B cell (primary cell): ENCODE measurements at regions not wholly inside any gene's neighbourhood (a gene's known extent, or its start where the extent isn't known, plus 50 kb on each side); places are given as distances from the start of the nearest gene placed in this dataset.

ENCODE experiments used
- EZH2 ChIP-seq: IDR thresholded peaks from 2 replicates; pipeline ENCODE4 v1.6.1; 2012; ENCODE audit warnings: borderline replicate concordance, low read depth, mild to moderate bottlenecking, moderate library complexity, low read length; ENCODE audit not compliant: insufficient read depth, poor library complexity, severe bottlenecking
- TF ChIP-seq, protein P1 (sequence below): fragments of 200-600 bp; IDR thresholded peaks from one replicate; pipeline ENCODE4 v1.8.0; 2022; ENCODE audit warnings: antibody characterized with exemption, mild to moderate bottlenecking

DNA sequence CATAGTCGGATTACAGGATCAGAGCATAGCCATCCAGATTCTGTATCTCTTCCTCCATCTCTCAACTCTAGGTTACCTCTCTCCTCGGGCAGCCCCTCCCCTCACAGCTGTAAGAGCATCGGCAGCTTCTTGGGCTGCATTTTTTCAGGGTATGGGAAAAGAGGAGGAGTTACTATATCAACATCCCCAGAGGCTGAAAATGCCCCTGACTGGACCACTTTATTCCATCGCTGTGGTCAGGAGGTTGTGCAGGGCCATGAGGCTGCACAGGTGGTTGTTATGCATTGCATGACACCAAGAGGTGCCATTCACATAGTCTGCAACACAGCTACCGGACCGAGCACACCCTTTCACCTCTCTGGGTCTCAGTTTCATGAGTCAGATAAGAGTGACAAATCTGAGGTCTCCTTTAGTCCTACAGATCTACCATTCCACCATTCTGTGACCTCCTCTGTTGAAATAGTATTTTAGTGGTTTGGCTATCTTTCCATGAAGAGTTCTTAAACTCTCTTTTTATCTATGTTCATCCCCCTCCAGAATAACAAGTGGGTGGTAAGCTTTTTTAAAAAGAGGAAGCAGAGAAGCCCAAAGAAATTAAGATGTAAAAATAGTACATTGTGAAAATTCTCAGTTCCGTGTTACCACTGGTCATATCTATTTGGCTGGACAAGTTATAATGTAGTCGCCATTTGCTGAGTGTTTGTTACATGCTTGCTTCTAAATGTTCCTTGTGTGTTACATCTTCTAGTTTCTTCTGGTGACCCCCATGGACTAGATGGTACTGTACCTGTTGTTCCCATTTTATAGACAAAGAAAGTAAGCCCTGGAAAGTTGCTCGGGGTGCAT, 56.6 kb upstream of the SLC1A4 start:
- TF ChIP-seq, protein P1, sequence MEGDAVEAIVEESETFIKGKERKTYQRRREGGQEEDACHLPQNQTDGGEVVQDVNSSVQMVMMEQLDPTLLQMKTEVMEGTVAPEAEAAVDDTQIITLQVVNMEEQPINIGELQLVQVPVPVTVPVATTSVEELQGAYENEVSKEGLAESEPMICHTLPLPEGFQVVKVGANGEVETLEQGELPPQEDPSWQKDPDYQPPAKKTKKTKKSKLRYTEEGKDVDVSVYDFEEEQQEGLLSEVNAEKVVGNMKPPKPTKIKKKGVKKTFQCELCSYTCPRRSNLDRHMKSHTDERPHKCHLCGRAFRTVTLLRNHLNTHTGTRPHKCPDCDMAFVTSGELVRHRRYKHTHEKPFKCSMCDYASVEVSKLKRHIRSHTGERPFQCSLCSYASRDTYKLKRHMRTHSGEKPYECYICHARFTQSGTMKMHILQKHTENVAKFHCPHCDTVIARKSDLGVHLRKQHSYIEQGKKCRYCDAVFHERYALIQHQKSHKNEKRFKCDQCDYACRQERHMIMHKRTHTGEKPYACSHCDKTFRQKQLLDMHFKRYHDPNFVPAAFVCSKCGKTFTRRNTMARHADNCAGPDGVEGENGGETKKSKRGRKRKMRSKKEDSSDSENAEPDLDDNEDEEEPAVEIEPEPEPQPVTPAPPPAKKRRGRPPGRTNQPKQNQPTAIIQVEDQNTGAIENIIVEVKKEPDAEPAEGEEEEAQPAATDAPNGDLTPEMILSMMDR: no peak
- TF ChIP-seq EZH2: no peak
